H1 (cell line): ENCODE measurements at regions not wholly inside any gene's neighbourhood (a gene's known extent, or its start where the extent isn't known, plus 50 kb on each side); places are given as distances from the start of the nearest gene placed in this dataset.

ENCODE experiments used
- CTCF ChIA-PET: fragments of 300-600 bp; sonication (Branson Sonifier 250); formaldehyde crosslinking; loops from one replicate; lab custom pipeline; 2021; ENCODE audit not compliant: partially characterized antibody; lab: Charles Lee
- POLR2A ChIA-PET: fragments of 300-600 bp; sonication (Branson Sonifier 250); formaldehyde crosslinking; loops from one replicate; lab custom pipeline; 2021; ENCODE audit warnings: inconsistent platforms; ENCODE audit not compliant: partially characterized antibody; lab: Charles Lee
- DNase-seq, 2 experiments: peaks; one replicate each; pipeline versions ENCODE4 v3.0.0 to v3.0.0-alpha.2; 2010 to 2022; ENCODE audit warnings: low spot score in 2 of 2, low read depth in 1 of 2, mixed read lengths in 1 of 2
- FAIRE-seq: peaks from 2 replicates; lab custom pipeline; 2011; peaks lifted over from hg19 to GRCh38; lab: Jason Lieb, UNC
- H2AFZ ChIP-seq: 2 replicates; pipeline ENCODE4 v1.8.1; 2012; ENCODE audit warnings: low read length, inconsistent platforms
- H2AK5ac ChIP-seq: 2 replicates; pipeline ENCODE4 v1.6.1; 2013; ENCODE audit warnings: low read depth, low read length
- H2BK120ac ChIP-seq: replicated peaks from 2 replicates; pipeline ENCODE3; 2013; ENCODE audit warnings: low read depth, low read length, inconsistent platforms
- H2BK12ac ChIP-seq: 2 replicates; pipeline ENCODE4 v1.6.1; 2013; ENCODE audit warnings: low read depth, low read length
- H2BK15ac ChIP-seq: 2 replicates; pipeline ENCODE4 v1.6.1; 2013; ENCODE audit warnings: low read length
- H2BK20ac ChIP-seq: 2 replicates; pipeline ENCODE4 v1.6.1; 2013; ENCODE audit warnings: low read length
- H2BK5ac ChIP-seq: 2 replicates; pipeline ENCODE4 v1.6.1; 2013; ENCODE audit warnings: low read depth, low read length
- H3K14ac ChIP-seq: 2 replicates; pipeline ENCODE4 v1.6.1; 2013; ENCODE audit warnings: inconsistent platforms; ENCODE audit not compliant: insufficient read length
- H3K18ac ChIP-seq: 2 replicates; pipeline ENCODE4 v1.6.1; 2013; ENCODE audit warnings: low read length; ENCODE audit errors: extremely low read depth
- H3K23ac ChIP-seq: 2 replicates; pipeline ENCODE4 v1.6.1; 2013; ENCODE audit warnings: inconsistent platforms; ENCODE audit not compliant: insufficient read length
- H3K23me2 ChIP-seq: 2 replicates; pipeline ENCODE4 v1.6.1; 2013; ENCODE audit warnings: low read depth, low read length
- H3K27ac ChIP-seq: 2 replicates; pipeline ENCODE4 v1.6.1; 2011; ENCODE audit warnings: low read depth, low read length, inconsistent platforms
- H3K27me3 ChIP-seq, 4 experiments: replicated peaks in 1 of 4; 1 replicate in 1 of 4; 2 replicates in 3 of 4; pipeline versions ENCODE4 v1.6.1 to v1.8.1; 2011 to 2013; ENCODE audit warnings: low read length in 3 of 4, mild to moderate bottlenecking in 3 of 4, inconsistent platforms in 2 of 4, mixed read lengths in 2 of 4, moderate library complexity in 1 of 4; ENCODE audit not compliant: control insufficient read depth in 3 of 4, insufficient read depth in 3 of 4; ENCODE audit errors: extremely low read depth in 1 of 4
- H3K36me3 ChIP-seq, 4 experiments: 2 replicates each; pipeline versions ENCODE4 v1.6.1 to v1.8.1; 2011 to 2013; ENCODE audit warnings: mild to moderate bottlenecking in 4 of 4, low read length in 3 of 4, moderate library complexity in 2 of 4, control low read depth in 1 of 4, inconsistent platforms in 1 of 4; ENCODE audit not compliant: insufficient read depth in 4 of 4, control insufficient read depth in 2 of 4
- H3K4ac ChIP-seq: replicated peaks from 2 replicates; pipeline ENCODE3; 2013; ENCODE audit warnings: low read length, low read depth, mixed read lengths, inconsistent platforms; ENCODE audit not compliant: insufficient read length
- H3K4me1 ChIP-seq, 4 experiments: replicated peaks in 1 of 4; 1 replicate in 1 of 4; 2 replicates in 3 of 4; pipeline versions ENCODE4 v1.6.1 to v1.8.1; 2011 to 2013; ENCODE audit warnings: low read length in 3 of 4, inconsistent platforms in 2 of 4, mixed read lengths in 1 of 4; ENCODE audit not compliant: insufficient read depth in 4 of 4, control insufficient read depth in 3 of 4
- H3K4me2 ChIP-seq, 2 experiments: 2 replicates each; pipeline versions ENCODE4 v1.6.1 to v1.8.1; 2011 to 2013; ENCODE audit warnings: low read depth in 2 of 2, low read length in 2 of 2, control low read depth in 1 of 2, inconsistent platforms in 1 of 2, mild to moderate bottlenecking in 1 of 2; ENCODE audit not compliant: insufficient read depth in 1 of 2
- H3K4me3 ChIP-seq, 4 experiments: fragments of 200-600, 300-600 bp in 1 of 4; sonication (generic), shearing (Covaris generic), sonication (Bioruptor Twin) in 1 of 4; 2 replicates each; pipeline versions ENCODE4 v1.5.1 to v1.8.1; 2011 to 2016; ENCODE audit warnings: low read length in 4 of 4, low read depth in 3 of 4, control low read depth in 2 of 4, inconsistent platforms in 2 of 4, mild to moderate bottlenecking in 2 of 4, mixed read lengths in 1 of 4, moderate library complexity in 1 of 4; ENCODE audit not compliant: insufficient read depth in 2 of 4; ENCODE audit errors: extremely low read depth in 1 of 4
- H3K56ac ChIP-seq: replicated peaks from 2 replicates; pipeline ENCODE3; 2013; ENCODE audit warnings: low read depth, mild to moderate bottlenecking, mixed read lengths, low read length, inconsistent platforms; ENCODE audit not compliant: insufficient read length
- H3K79me1 ChIP-seq: 2 replicates; pipeline ENCODE4 v1.6.1; 2013; ENCODE audit warnings: low read depth, low read length, control low read depth
- H3K79me2 ChIP-seq, 2 experiments: 2 replicates each; pipeline versions ENCODE4 v1.6.1 to v1.8.1; 2012 to 2013; ENCODE audit warnings: low read length in 2 of 2, mild to moderate bottlenecking in 2 of 2, inconsistent platforms in 1 of 2; ENCODE audit not compliant: insufficient read depth in 2 of 2, control insufficient read depth in 1 of 2
- H3K9ac ChIP-seq, 4 experiments: replicated peaks in 1 of 4; 1 replicate in 1 of 4; 2 replicates in 3 of 4; pipeline versions ENCODE4 v1.6.1 to v1.8.1; 2011 to 2013; ENCODE audit warnings: low read depth in 3 of 4, low read length in 3 of 4, control low read depth in 2 of 4, mild to moderate bottlenecking in 2 of 4, moderate library complexity in 2 of 4, inconsistent platforms in 1 of 4; ENCODE audit errors: extremely low read depth in 1 of 4
- H3K9me3 ChIP-seq, 2 experiments: 2 replicates each; pipeline versions ENCODE4 v1.6.1 to v1.8.1; 2012 to 2013; ENCODE audit warnings: mild to moderate bottlenecking in 2 of 2, moderate library complexity in 2 of 2, control low read depth in 1 of 2, inconsistent platforms in 1 of 2, low read depth in 1 of 2, low read length in 1 of 2, mixed read lengths in 1 of 2; ENCODE audit not compliant: insufficient read depth in 2 of 2
- H4K20me1 ChIP-seq, 2 experiments: replicated peaks in 1 of 2; 2 replicates each; pipeline versions ENCODE3 to v1.8.1; 2011 to 2013; ENCODE audit warnings: inconsistent platforms in 2 of 2, low read length in 2 of 2, mild to moderate bottlenecking in 1 of 2; ENCODE audit not compliant: insufficient read depth in 2 of 2, control insufficient read depth in 1 of 2
- H4K5ac ChIP-seq: 2 replicates; pipeline ENCODE4 v1.6.1; 2013; ENCODE audit warnings: low read length, low read depth, mixed read lengths, inconsistent platforms; ENCODE audit not compliant: insufficient read length
- H4K8ac ChIP-seq: 2 replicates; pipeline ENCODE4 v1.8.0; 2013; ENCODE audit warnings: mild to moderate bottlenecking, moderate library complexity, low read length, inconsistent platforms; ENCODE audit not compliant: insufficient read depth; ENCODE audit errors: extremely low read depth
- H4K91ac ChIP-seq: replicated peaks from 2 replicates; pipeline ENCODE3; 2013; ENCODE audit warnings: low read length, mixed read lengths, inconsistent platforms; ENCODE audit not compliant: insufficient read length
- EZH2 ChIP-seq: fragments of 200-600 bp; sonication (generic); IDR thresholded peaks from 2 replicates; pipeline ENCODE4 v1.7.1; 2012; ENCODE audit warnings: low read depth, mild to moderate bottlenecking, moderate library complexity, low read length, inconsistent platforms; ENCODE audit not compliant: severe bottlenecking
- GTF2F1 ChIP-seq: IDR thresholded peaks from 2 replicates; pipeline ENCODE4 v1.6.1; 2012; ENCODE audit warnings: low read depth, low read length, improper control_type of control experiment, borderline replicate concordance
- JUN ChIP-seq: IDR thresholded peaks from 2 replicates; pipeline ENCODE4 v1.6.1; 2011; ENCODE audit warnings: low read depth, mild to moderate bottlenecking, improper control_type of control experiment, low read length
- JUND ChIP-seq: IDR thresholded peaks from 2 replicates; pipeline ENCODE4 v1.6.1; 2011; ENCODE audit warnings: mild to moderate bottlenecking, improper control_type of control experiment, low read length
- KDM1A ChIP-seq: fragments of 200-600, 300-600 bp; sonication (generic); IDR thresholded peaks from 2 replicates; pipeline ENCODE4 v1.7.1; 2016; ENCODE audit warnings: mild to moderate bottlenecking, low read length, borderline replicate concordance
- SIX5 ChIP-seq: IDR thresholded peaks from 2 replicates; pipeline ENCODE4 v1.6.1; 2011; ENCODE audit warnings: mild to moderate bottlenecking, low read depth, low read length
- TEAD4 ChIP-seq: IDR thresholded peaks from 2 replicates; pipeline ENCODE4 v1.6.1; 2012; ENCODE audit warnings: low read depth, low read length, inconsistent platforms, mixed read lengths
- TF ChIP-seq, protein P1 (sequence below): IDR thresholded peaks from 2 replicates; pipeline ENCODE4 v1.6.1; 2012; ENCODE audit warnings: inconsistent platforms

DNA sequence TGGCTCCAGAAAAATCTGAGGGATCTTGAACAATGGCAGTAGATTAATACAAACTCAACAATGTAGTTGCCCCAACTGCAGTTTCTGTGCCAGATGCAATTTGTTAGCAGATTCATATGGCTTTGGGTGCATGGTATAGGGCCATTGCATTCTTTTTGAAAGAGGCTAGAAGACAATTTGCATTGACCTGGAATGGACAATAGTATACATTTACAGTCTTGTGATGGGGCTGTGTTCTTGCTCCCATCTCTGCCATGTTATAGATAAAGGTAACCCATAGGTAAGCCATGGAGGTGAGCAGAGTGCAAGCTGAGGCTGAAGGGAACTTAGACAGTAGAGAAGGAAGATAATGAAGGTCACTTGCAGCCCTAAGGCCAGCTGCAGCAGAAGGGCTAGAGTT, 50.1 kb upstream of the DIO3 start:
- Histone ChIP-seq H4K8ac (no peak overlapping the region), H3K14ac (no peak overlapping the region), H3K36me3 (no peaks in the 10 kb centered on the region), H3K9ac (no peak overlapping the region), H2BK5ac (no peak overlapping the region), H2BK15ac (no peak overlapping the region), H3K23ac (no peak overlapping the region), H3K18ac (no peak overlapping the region), H3K79me2 (no peaks in the 10 kb centered on the region), H4K91ac (no peak overlapping the region), H2BK120ac (no peak overlapping the region), H3K27ac (no peak overlapping the region), H3K4me3 (no peak overlapping the region), H3K27me3 (no peaks in the 10 kb centered on the region), H3K56ac (no peak overlapping the region), H3K9me3 (peaks cover 7 to 12% of the 10 kb centered on the region in 2 experiments), H3K4ac (no peak overlapping the region), H2AK5ac (no peak overlapping the region), H2BK20ac (no peak overlapping the region), H2BK12ac (no peak overlapping the region), H4K20me1 (no peaks in the 10 kb centered on the region), H3K79me1 (no peaks in the 10 kb centered on the region), H2AFZ (no peak overlapping the region), H3K4me2 (no peak overlapping the region), H4K5ac (no peak overlapping the region), H3K4me1 (no peaks in the 10 kb centered on the region), H3K23me2 (no peaks in the 10 kb centered on the region)
- FAIRE-seq (no peak), DNase-seq (no peak)
- CTCF ChIA-PET = interaction anchor here (0.9 to 1.7 kb wide), 5 partner anchors 8 to 1128 kb away, joined by 3 to 5 read pairs (median 3); no protein-coding TSS in a partner anchor
- TF ChIP-seq EZH2 (no peak), SIX5 (no peak), TEAD4 (no peak), JUN (no peak), JUND (no peak), GTF2F1 (no peak), KDM1A (no peak)
- TF ChIP-seq, protein P1, sequence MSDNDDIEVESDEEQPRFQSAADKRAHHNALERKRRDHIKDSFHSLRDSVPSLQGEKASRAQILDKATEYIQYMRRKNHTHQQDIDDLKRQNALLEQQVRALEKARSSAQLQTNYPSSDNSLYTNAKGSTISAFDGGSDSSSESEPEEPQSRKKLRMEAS = no peak
- POLR2A ChIA-PET = no interaction called here
